ENCODE measurements at regions not wholly inside any gene's neighbourhood (a gene's known extent, or its start where the extent isn't known, plus 50 kb on each side); places are given as distances from the start of the nearest gene placed in this dataset.
"Not testable (repeated sequence)": the region's sequence is repeated elsewhere in the genome, so short reads cannot be mapped to it uniquely, and the experiment has no call there.

DNA sequence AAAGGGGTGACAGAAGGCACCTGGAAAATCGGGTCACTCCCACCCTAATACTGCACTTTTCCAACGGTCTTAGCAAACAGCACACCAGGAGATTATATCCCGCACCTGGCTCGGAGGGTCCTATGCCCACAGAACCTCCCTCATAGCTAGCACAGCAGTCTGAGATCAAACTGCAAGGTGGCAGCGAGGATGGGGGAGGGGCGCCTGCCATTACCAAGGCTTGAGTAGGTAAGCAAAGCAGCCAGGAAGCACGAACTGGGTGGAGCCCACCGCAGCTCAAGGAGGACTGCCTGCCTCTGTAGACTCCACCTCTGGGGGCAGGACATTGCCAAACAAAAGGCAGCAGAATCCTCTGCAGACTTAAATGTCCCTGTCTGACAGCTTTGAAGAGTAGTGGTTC lies 101.8 kb downstream of the TBX20 start:
- DNase-seq, result not testable (repeated sequence)

DNA sequence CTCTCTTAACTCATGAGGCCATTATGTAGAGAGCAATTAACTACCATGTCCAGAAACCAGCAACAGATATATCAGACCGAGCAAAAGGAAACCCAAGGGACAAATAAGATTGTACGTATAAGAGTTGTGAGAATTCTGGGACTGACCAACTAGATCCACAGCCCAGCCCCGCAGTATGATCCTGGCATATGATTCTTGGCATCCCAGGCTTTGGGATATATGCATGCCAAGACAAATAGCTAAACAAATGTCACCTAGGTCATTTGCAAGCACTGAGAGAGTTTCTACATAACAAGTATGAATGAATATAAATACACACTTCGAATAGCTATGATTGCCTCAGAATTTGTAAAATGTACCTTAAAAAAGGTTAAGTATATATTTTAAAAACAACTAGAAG lies 105.9 kb downstream of the TBX20 start:
- DNase-seq, result not testable (repeated sequence)

DNA sequence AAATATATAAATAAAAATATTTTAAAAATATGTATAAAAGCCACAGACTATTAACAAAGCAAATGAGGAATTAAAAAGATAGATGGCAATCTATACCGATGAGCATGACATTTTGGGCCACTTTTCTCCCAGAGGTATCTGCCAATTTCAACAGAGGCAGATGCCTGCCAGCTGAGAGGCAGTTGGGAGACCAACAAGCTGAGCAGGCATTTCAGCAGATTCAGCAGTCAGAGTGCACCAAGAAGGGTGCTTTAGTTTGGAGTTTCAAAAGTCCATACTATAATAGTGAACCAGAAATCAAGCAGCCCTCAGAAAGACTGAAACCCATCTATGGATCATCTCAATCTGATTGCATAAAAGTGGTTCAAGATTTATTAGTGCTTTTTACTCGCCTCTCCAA lies 104.8 kb upstream of the DPY19L1 start:
- DNase-seq, result not testable (repeated sequence)

DNA sequence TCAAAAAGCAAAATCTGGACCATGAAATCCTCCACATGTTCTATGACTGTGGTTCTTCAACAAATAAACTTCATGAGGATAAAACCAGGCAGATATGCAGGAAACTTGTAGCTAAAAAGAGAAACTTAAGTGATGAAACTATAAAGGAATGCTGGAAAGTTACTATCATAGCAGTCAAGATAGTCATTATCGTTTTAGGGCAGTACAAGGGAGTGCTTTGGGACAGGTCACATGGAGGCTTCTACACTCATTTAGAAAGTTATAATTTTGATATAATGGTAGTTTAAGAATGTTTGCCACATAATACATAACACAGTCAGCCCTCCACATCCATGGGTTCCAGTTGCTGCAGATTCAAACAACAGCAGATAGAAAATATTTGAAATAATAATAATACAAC lies 102.0 kb upstream of the DPY19L1 start:
- not testable (repeated sequence) for DNase-seq

DNA sequence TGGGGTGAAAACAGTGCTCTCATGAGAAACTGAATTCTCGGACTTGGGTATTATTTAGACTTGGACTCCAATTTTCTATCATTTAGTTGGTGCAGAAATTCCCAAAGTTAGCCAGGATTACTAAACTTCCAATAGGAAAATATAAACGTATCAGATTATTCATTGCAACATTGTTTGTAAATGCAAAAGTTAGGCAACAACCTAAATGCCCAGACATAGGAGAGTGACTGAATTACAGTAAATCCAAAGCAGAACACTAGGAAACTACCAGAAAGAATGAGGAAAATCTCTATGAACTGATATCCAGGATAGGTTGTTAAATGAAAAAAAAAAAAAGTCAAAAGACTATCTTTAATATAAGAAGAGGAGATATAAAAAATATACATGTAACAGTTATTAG lies 96.2 kb upstream of the DPY19L1 start:
- not testable (repeated sequence) for DNase-seq

DNA sequence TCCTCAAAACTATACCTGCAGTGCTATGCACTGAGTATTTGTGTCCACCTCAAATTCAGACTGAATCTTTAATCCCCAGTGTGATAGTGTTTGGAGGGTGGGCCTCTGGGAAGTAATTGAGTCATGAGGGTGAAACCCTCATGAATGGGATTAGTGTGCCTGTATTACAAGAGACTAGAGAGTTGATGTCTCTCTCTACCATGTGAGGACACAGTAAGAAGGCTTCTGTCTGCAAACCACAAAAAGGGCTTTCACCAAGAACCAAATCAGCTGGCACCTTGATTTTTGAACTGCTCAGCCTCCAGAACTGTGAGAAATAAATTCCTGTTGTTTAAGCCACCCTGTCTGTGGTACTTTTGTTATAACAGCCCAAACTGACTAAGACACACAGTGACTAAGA lies 95.7 kb upstream of the DPY19L1 start:
- not testable (repeated sequence) for DNase-seq

DNA sequence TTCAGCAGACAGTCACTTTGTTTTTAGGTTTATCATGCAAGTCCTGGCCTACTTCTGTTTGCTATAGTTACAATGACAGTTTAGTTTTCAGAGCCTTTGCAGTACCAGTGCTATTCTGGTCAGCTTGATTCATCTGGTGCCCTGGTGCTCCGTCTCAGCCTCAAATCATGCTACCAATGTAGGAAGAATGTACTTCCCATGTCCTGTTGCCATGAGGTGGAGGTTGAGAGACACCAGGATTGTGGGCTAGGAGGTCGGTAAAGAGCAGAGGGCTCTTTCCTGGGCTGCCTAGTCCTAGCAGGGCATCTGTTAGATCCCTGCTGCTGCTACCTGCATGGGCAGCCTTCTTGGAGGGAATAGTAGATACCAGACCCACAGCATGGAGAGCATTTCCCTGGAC lies 91.4 kb upstream of the DPY19L1 start:
- not testable (repeated sequence) for DNase-seq

DNA sequence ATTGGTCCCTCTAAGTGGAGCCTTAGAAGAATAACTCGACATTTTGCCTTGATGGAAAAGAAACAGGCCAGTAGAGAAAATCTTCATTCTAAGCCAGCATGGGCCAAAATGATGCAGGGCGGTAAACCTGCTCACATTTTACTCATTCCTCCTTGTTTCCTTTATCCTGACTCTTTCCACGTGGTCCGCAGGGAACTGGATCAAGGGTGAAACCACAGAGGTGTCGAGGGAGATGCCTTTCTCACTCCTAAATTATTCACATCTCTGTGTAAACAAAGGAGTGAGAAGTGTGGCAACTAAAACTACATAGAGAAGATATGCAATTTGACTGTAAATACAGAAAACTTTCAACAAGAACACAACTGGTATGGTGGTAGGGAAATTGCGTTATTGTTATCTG lies 81.2 kb upstream of the DPY19L1 start:
- peak; percentile 64 for DNase-seq

DNA sequence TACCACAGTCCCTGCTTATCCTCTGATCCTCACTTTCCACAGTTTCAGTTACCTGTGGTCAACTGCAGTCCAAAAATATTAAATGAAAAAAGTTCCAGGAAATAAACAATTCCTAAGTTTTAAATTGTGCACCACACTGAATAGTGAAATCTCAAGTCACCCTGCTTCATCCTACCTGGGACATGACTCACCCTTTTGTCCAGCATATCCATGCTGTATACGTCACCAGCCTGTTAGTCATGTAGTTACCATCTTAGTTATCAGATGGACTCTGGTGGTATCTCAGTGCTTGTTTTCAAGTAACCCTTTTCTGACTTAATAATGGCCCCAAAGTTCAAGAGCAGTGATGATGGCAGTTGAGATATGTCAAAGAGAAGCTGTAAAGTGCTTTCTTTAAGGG lies 69.4 kb upstream of the DPY19L1 start:
- peak; percentile 47 for DNase-seq

DNA sequence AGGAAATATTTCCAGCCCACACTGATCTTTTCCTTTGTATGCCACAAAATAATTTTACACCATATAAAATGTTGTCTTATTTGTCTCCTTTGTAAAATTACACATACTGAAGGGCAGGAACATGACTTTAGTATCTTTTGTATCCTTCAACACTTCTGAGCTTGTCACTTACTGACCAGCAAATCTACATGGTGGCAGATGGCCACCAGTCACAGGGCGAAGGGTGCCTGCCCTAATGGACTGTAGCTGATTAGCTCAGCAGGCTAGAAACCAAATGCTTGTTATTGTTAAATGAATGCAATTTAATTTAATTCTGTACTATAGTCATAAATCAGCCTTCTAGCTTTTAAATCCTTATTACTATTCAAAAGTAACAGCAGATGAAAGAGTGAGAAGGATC lies 68.2 kb upstream of the DPY19L1 start:
- DNase-seq, result not testable (repeated sequence)

DNA sequence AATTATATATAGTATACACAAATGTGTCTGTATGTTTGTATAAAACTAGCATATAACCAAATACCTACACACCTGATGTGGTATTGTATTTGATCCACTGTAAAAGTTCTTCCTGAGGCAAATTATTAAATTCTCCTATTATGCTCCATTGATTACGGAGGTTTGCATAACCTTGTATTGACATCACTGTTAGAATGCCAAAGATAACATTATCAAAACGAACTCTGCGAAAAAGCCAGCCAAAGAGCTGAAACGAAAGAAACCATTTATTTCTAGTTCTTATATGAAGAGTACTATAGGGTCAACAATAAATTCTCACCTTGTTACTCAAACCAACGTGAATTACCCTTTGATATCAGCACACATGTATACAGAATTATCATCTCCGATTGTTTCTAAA lies 65.6 kb upstream of the DPY19L1 start:
- not testable (repeated sequence) for DNase-seq

DNA sequence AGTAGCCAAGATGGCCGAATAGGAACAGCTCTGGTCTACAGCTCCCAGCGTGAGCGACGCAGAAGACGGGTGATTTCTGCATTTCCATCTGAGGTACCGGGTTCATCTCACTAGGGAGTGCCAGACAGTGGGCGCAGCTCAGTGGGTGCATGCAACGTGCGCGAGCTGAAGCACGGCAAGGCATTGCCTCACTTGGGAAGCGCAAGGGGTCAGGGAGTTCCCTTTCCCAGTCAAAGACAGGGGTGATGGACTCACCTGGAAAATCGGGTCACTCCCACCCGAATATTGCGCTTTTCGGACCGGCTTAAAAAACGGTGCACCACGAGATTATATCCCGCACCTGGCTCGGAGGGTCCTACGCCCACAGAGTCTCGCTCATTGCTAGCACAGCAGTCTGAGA lies 55.7 kb upstream of the DPY19L1 start:
- not testable (repeated sequence) for DNase-seq

Measured in islet precursor cell (in vitro differentiated cells).